CD8-positive, alpha-beta memory T cell (primary cell): ENCODE measurements at regions not wholly inside any gene's neighbourhood (a gene's known extent, or its start where the extent isn't known, plus 50 kb on each side); places are given as distances from the start of the nearest gene placed in this dataset.

ENCODE experiments used
- CTCF ChIA-PET: fragments of 350-600 bp; sonication (Branson Sonifier 250); formaldehyde crosslinking; loops from one replicate; lab custom pipeline; 2021; ENCODE audit warnings: antibody characterized with exemption; lab: Charles Lee
- POLR2A ChIA-PET: fragments of 350-600 bp; sonication (Branson Sonifier 250); formaldehyde crosslinking; loops from one replicate; lab custom pipeline; 2021; ENCODE audit warnings: antibody characterized with exemption; lab: Charles Lee
- DNase-seq, 5 donors: peaks; one replicate each; pipeline versions ENCODE4 v3.0.0 to v3.0.0-alpha.2; 2020 to 2022; ENCODE audit warnings: mixed read lengths in 1 of 5
- H3K27ac ChIP-seq: one replicate; pipeline ENCODE4 v1.7.0; 2013; ENCODE audit warnings: low read depth, mild to moderate bottlenecking, low read length, moderate library complexity
- H3K27me3 ChIP-seq: 2 replicates; pipeline ENCODE4 v1.7.0; 2013; ENCODE audit warnings: low read length, mild to moderate bottlenecking; ENCODE audit not compliant: insufficient read depth, poor library complexity, severe bottlenecking
- H3K36me3 ChIP-seq: 2 replicates; pipeline ENCODE4 v1.7.0; 2013; ENCODE audit warnings: mild to moderate bottlenecking, low read length, moderate library complexity; ENCODE audit not compliant: insufficient read depth
- H3K4me1 ChIP-seq: 2 replicates; pipeline ENCODE4 v1.7.0; 2013; ENCODE audit warnings: mild to moderate bottlenecking, low read length, moderate library complexity; ENCODE audit not compliant: insufficient read depth
- H3K4me3 ChIP-seq: 2 replicates; pipeline ENCODE4 v1.7.0; 2013; ENCODE audit warnings: mild to moderate bottlenecking, low read length
- H3K9me3 ChIP-seq: 2 replicates; pipeline ENCODE4 v1.7.0; 2013; ENCODE audit warnings: mild to moderate bottlenecking, low read length
- H3K27ac Mint-ChIP-seq, 8 donors: one replicate each; pipeline ENCODE4 v1.8.0; 2020 to 2021; ENCODE audit warnings: mixed read lengths in 8 of 8, mild to moderate bottlenecking in 6 of 8, inconsistent platforms in 3 of 8, moderate library complexity in 3 of 8
- H3K27me3 Mint-ChIP-seq, 2 donors: one replicate each; pipeline ENCODE4 v1.8.0; 2020 to 2021; ENCODE audit warnings: mixed read lengths in 2 of 2, mild to moderate bottlenecking in 1 of 2, moderate library complexity in 1 of 2
- H3K36me3 Mint-ChIP-seq, 3 donors: one replicate each; pipeline ENCODE4 v1.8.0; 2020 to 2021; ENCODE audit warnings: mixed read lengths in 3 of 3, inconsistent platforms in 1 of 3, mild to moderate bottlenecking in 1 of 3
- H3K4me1 Mint-ChIP-seq, 3 donors: one replicate each; pipeline ENCODE4 v1.8.0; 2020 to 2021; ENCODE audit warnings: mixed read lengths in 3 of 3, inconsistent platforms in 1 of 3, mild to moderate bottlenecking in 1 of 3
- H3K4me3 Mint-ChIP-seq, 7 donors: one replicate each; pipeline ENCODE4 v1.8.0; 2020 to 2021; ENCODE audit warnings: mixed read lengths in 7 of 7, mild to moderate bottlenecking in 6 of 7, moderate library complexity in 4 of 7, inconsistent platforms in 2 of 7
- H3K9me3 Mint-ChIP-seq, 5 donors: one replicate each; pipeline ENCODE4 v1.8.0; 2020 to 2022; ENCODE audit warnings: mixed read lengths in 5 of 5, mild to moderate bottlenecking in 3 of 5, moderate library complexity in 2 of 5, inconsistent platforms in 1 of 5

GRCh38 chr4:100881283-100881682, 363.5 kb upstream of the EMCN start:
- no peaks in the 10 kb centered on the region for H3K9me3 ChIP-seq
- H3K4me1 ChIP-seq = no peaks in the 10 kb centered on the region
- H3K27ac ChIP-seq = no peak overlapping the region
- Mint-ChIP-seq H3K36me3 (peaks cover 0 to 14% (median 3%) of the 10 kb centered on the region in 3 donors), H3K27ac (no peak overlapping the region), H3K27me3 (no peaks in the 10 kb centered on the region), H3K4me3 (no peak overlapping the region), H3K9me3 (peaks cover 12 to 17% (median 14%) of the 10 kb centered on the region in 5 donors), H3K4me1 (no peaks in the 10 kb centered on the region)
- no peaks in the 10 kb centered on the region for H3K36me3 ChIP-seq
- no peak overlapping the region for H3K4me3 ChIP-seq
- no peaks in the 10 kb centered on the region for H3K27me3 ChIP-seq
- DNase-seq = no peak
- ChIA-PET POLR2A (no interaction called here), CTCF (no interaction called here)

DNA sequence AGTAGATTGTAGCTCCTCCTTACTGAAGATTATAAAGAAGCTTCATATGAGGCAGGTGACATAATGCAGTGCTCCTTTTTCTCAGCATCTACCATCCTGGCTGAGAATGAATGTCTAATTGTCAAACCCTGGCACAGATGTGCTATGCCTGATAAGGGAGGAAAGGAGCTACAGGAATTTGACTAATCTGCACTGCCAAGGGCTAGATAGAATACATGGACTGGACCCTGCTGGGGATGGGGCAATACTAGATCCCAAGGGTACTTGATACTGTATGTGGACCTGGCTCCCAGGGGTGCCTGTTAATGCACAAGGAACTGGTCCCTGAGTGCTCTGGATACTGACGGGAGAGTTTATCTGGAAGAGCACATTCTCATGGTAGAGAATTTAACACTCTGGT, 362.2 kb upstream of the EMCN start:
- Mint-ChIP-seq H3K27me3 (no peaks in the 10 kb centered on the region), H3K36me3 (peaks cover 0 to 6% (median 0%) of the 10 kb centered on the region in 3 donors), H3K9me3 (peaks cover 0 to 7% (median 1%) of the 10 kb centered on the region in 5 donors), H3K27ac (no peak overlapping the region), H3K4me3 (no peak overlapping the region), H3K4me1 (no peaks in the 10 kb centered on the region)
- ChIA-PET CTCF (no interaction called here), POLR2A (no interaction called here)
- Histone ChIP-seq H3K9me3 (no peaks in the 10 kb centered on the region), H3K27ac (no peak overlapping the region), H3K36me3 (no peaks in the 10 kb centered on the region), H3K4me1 (no peaks in the 10 kb centered on the region), H3K27me3 (no peaks in the 10 kb centered on the region), H3K4me3 (no peak overlapping the region)
- DNase-seq = no peak

DNA sequence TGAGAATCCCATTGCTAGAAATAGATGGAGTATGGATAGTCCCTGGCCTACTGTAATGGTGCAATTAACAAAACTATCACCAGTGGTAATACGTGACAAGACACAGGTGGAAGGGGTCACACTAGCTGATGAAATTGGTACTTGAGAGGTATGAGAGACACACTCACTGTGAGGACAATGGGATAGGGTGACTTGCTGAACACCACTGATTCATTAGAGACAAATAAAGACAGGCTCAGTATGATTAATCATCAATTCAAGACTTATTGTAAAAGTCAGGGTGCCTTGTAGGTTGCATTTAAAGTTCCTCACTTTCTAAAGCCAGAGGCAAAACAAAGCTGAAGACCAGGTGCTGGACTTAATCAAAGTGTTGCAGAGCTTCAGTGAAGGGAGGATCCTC, 361.6 kb upstream of the EMCN start:
- POLR2A ChIA-PET = no interaction called here
- no peak overlapping the region for H3K27ac Mint-ChIP-seq
- H3K27me3 Mint-ChIP-seq = no peaks in the 10 kb centered on the region
- Histone ChIP-seq H3K27me3 (no peaks in the 10 kb centered on the region), H3K4me3 (no peak overlapping the region), H3K27ac (no peak overlapping the region), H3K36me3 (no peaks in the 10 kb centered on the region), H3K4me1 (no peaks in the 10 kb centered on the region), H3K9me3 (no peaks in the 10 kb centered on the region)
- CTCF ChIA-PET = no interaction called here
- no peaks in the 10 kb centered on the region for H3K4me1 Mint-ChIP-seq
- peaks cover 0 to 4% (median 0%) of the 10 kb centered on the region in 3 donors for H3K36me3 Mint-ChIP-seq
- peaks cover 0 to 4% (median 0%) of the 10 kb centered on the region in 5 donors for H3K9me3 Mint-ChIP-seq
- H3K4me3 Mint-ChIP-seq = no peak overlapping the region
- DNase-seq = no peak

GRCh38 chr4:100876546-100876945, 358.7 kb upstream of the EMCN start:
- no peaks in the 10 kb centered on the region for H3K4me1 ChIP-seq
- ChIA-PET CTCF (no interaction called here), POLR2A (no interaction called here)
- no peaks in the 10 kb centered on the region for H3K9me3 ChIP-seq
- Mint-ChIP-seq H3K36me3 (no peaks in the 10 kb centered on the region), H3K4me3 (no peak overlapping the region), H3K27me3 (peaks cover 2 to 7% of the 10 kb centered on the region in 2 donors), H3K27ac (no peak overlapping the region), H3K9me3 (no peaks in the 10 kb centered on the region), H3K4me1 (no peaks in the 10 kb centered on the region)
- no peaks in the 10 kb centered on the region for H3K36me3 ChIP-seq
- H3K4me3 ChIP-seq = no peak overlapping the region
- H3K27me3 ChIP-seq = no peaks in the 10 kb centered on the region
- no peak overlapping the region for H3K27ac ChIP-seq
- no peak for DNase-seq

DNA sequence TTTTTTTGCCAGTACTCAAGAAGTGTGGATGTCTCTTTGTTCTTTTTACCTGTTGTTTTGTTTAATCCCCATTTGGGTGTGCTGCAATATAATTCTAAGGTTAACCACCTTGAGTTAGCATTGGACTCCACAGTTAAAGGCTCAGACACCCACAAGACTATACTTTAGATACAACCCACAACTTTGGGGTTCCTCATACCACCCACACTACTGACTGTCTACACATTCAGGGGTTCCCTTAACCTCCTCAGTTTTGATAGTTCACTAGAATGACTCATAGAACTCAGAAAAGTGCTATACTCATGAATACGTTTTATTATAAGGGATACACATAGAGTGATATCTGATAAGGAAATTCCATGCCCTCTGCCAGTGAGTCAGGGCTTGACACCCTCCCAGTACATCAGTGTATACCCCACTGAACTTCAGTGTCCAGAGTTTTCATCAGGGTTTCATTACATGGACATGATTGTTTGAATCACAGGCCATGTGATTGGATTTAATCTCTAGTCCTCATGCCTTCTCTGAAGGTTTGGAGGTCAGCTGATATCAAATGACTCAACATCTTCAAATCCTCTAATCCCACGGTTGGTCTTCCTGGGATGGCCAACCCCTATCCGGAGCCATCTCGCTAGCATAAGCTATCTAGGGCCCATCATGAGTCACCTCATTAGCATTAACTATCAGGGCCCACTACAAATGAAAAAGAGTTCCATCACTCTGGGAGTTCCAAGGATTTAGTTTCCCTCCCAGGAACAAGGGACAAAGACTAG, 357.7 kb upstream of the EMCN start:
- peaks cover 4 to 12% of the 10 kb centered on the region in 2 donors for H3K27me3 Mint-ChIP-seq
- no peak overlapping the region for H3K4me3 Mint-ChIP-seq
- no peak overlapping the region for H3K4me3 ChIP-seq
- H3K36me3 Mint-ChIP-seq = no peaks in the 10 kb centered on the region
- no peaks in the 10 kb centered on the region for H3K4me1 Mint-ChIP-seq
- DNase-seq = no peak
- no peak overlapping the region for H3K27ac Mint-ChIP-seq
- H3K9me3 Mint-ChIP-seq = no peaks in the 10 kb centered on the region
- no peak overlapping the region for H3K27ac ChIP-seq
- H3K27me3 ChIP-seq = no peaks in the 10 kb centered on the region
- no peaks in the 10 kb centered on the region for H3K9me3 ChIP-seq
- POLR2A ChIA-PET = no interaction called here
- no peaks in the 10 kb centered on the region for H3K4me1 ChIP-seq
- H3K36me3 ChIP-seq = no peaks in the 10 kb centered on the region
- CTCF ChIA-PET = no interaction called here

GRCh38 chr4:100872811-100873210, 355.0 kb upstream of the EMCN start:
- no peak overlapping the region for H3K27ac Mint-ChIP-seq
- no peaks in the 10 kb centered on the region for H3K4me1 Mint-ChIP-seq
- peaks cover 7 to 16% of the 10 kb centered on the region in 2 donors for H3K27me3 Mint-ChIP-seq
- H3K9me3 Mint-ChIP-seq = peaks cover 0 to 2% (median 0%) of the 10 kb centered on the region in 5 donors
- Histone ChIP-seq H3K36me3 (no peaks in the 10 kb centered on the region), H3K27ac (no peak overlapping the region), H3K4me1 (no peaks in the 10 kb centered on the region), H3K27me3 (no peaks in the 10 kb centered on the region), H3K9me3 (no peaks in the 10 kb centered on the region), H3K4me3 (no peak overlapping the region)
- DNase-seq = no peak
- ChIA-PET CTCF (no interaction called here), POLR2A (no interaction called here)
- H3K36me3 Mint-ChIP-seq = no peaks in the 10 kb centered on the region
- no peak overlapping the region for H3K4me3 Mint-ChIP-seq

GRCh38 chr4:100870940-100871772, 353.3 kb upstream of the EMCN start:
- no peaks in the 10 kb centered on the region for H3K4me1 ChIP-seq
- Mint-ChIP-seq H3K27me3 (peaks cover 14 to 17% of the 10 kb centered on the region in 2 donors), H3K4me1 (no peaks in the 10 kb centered on the region), H3K36me3 (peaks cover 0 to 13% (median 0%) of the 10 kb centered on the region in 3 donors), H3K9me3 (peaks cover 0 to 4% (median under 1%) of the 10 kb centered on the region in 5 donors), H3K27ac (no peak overlapping the region), H3K4me3 (no peak overlapping the region)
- H3K27me3 ChIP-seq = no peaks in the 10 kb centered on the region
- CTCF ChIA-PET = no interaction called here
- no peaks in the 10 kb centered on the region for H3K36me3 ChIP-seq
- DNase-seq = no peak
- no peak overlapping the region for H3K4me3 ChIP-seq
- no peaks in the 10 kb centered on the region for H3K9me3 ChIP-seq
- POLR2A ChIA-PET = interaction anchor here (0.6 kb wide), 1 partner anchor 528 kb away, joined by 3 read pairs; no protein-coding TSS in a partner anchor
- no peak overlapping the region for H3K27ac ChIP-seq

GRCh38 chr4:100869276-100869675, 351.5 kb upstream of the EMCN start:
- H3K27me3 Mint-ChIP-seq = peaks cover 17 to 21% of the 10 kb centered on the region in 2 donors
- Histone ChIP-seq H3K4me3 (no peak overlapping the region), H3K27me3 (no peaks in the 10 kb centered on the region), H3K9me3 (no peaks in the 10 kb centered on the region), H3K27ac (no peak overlapping the region), H3K36me3 (no peaks in the 10 kb centered on the region), H3K4me1 (no peaks in the 10 kb centered on the region)
- POLR2A ChIA-PET = no interaction called here
- CTCF ChIA-PET = no interaction called here
- H3K9me3 Mint-ChIP-seq = peaks cover 0 to 7% (median 3%) of the 10 kb centered on the region in 5 donors
- no peaks in the 10 kb centered on the region for H3K4me1 Mint-ChIP-seq
- H3K4me3 Mint-ChIP-seq = no peak overlapping the region
- H3K27ac Mint-ChIP-seq = no peak overlapping the region
- no peak for DNase-seq
- H3K36me3 Mint-ChIP-seq = peaks cover 0 to 29% (median 0%) of the 10 kb centered on the region in 3 donors
